CD4-positive, alpha-beta T cell treated with Interleukin-6 for 4 hours (primary cell): ENCODE measurements at regions not wholly inside any gene's neighbourhood (a gene's known extent, or its start where the extent isn't known, plus 50 kb on each side); places are given as distances from the start of the nearest gene placed in this dataset.

Experiments used
- DNase-seq: peaks from one replicate; pipeline ENCODE4 v3.0.0-alpha.2; 2020; ENCODE audit warnings: mixed read lengths

DNA sequence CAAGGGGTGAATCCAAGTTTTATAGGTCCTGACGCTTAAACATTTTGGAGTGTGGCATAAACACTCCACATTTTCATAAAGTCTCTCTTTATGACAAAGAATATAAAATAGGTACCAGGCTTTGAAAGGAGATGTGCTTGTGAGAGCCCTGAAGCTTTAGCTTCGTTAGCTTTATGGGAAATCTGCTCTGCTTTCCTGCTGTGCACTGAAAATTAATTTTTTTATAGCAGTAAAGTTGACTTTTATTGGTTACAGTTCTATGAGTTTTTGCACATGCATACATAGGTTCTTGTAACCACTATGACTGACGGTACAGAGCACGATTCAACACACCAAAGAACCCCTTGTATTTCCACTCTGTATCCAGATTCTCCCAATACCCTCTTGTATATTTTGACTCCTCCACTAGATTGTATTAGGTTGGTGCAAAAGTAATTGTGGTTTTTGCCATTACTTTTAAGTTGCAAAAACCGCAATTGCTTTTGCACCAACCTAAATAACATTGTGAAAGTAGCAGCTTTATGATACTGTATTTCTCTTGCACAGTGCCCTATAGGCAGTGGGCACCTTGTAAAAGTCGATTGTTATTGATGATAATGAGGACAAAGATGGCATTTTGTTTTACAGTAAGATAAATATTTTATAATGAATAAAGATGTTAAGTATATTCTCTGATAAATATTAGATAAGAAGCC, 145.2 kb upstream of the AKIRIN2 start:
- DNase-seq, result no peak

GRCh38 chr6:87846434-87846833, 144.4 kb upstream of the AKIRIN2 start:
- no peak for DNase-seq

- DNase-seq, result no peak
These were observed 138.3 kb upstream of the AKIRIN2 start for GRCh38 chr6:87840324-87840723.

GRCh38 chr6:87837876-87838275, 135.8 kb upstream of the AKIRIN2 start:
- no peak for DNase-seq

GRCh38 chr6:87837444-87837843, 135.4 kb upstream of the AKIRIN2 start:
- no peak for DNase-seq

- no peak for DNase-seq
These were observed 130.2 kb upstream of the AKIRIN2 start for GRCh38 chr6:87832025-87832825.

GRCh38 chr6:87830907-87831306, 128.9 kb upstream of the AKIRIN2 start:
- DNase-seq, result no peak

DNA sequence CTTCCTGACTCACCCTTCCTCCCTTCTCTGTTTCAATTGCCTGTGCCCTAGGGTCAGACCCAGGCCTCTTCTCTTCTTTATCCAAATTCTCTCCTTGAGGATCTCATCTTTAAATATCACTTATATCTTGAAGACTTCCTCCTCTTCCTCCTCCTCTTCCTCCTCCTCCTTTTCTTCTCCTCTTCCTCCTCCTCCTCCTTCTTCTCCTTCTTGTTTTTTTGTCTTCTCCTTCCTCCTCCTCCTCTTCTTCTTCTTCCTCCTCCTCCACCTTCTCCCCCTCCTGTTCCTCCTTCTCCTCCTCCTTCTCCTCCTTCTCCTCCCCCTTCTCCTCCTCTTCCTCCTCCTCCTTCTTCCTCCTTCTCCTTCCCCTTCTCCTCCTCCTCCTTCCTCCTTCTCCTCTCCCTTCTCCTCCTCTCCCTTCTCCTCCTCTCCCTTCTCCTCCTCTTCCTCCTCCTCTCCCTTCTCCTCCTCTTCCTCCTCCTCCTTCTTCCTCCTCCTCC, 127.6 kb upstream of the AKIRIN2 start:
- no peak for DNase-seq

DNA sequence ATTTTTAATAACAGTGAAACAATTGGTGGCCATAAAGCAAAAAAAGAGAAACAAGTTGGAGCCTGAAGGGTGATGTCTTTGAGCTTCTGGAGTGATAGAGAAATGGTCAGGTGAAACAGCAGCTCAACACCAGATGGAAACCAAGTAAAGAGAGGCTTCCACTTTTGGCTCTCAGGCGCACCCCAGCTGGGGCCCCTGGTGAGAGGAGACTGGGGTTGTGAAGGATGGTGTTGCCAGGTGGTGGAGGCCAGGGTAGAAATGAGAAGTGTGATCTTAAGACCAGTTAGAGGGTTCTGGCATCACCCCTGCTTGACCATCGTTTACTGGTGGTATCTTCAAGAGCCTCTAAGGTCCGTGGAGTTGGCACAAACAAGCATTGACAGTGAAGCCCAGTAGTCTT, 126.0 kb upstream of the AKIRIN2 start:
- DNase-seq, result no peak

DNA sequence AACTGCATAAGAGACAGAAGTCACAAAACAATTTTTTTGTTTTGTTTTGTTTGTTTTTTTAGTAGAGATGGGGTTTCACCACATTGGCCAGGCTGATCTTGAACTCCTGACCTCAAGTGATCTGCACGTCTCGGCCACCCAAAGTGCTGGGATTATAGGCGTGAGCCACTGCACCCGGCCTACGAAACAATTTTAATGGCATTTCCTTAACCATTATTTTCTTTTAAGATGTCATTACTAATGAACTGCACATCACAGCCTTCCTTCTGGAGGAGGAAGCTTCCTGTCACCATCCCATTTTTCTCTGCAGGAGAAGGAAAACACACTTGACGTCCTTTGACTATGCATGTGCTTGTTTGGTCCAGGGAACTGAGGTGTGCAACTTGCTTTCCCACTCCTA, 125.3 kb upstream of the AKIRIN2 start:
- no peak for DNase-seq

- DNase-seq, result no peak
These were observed 124.4 kb upstream of the AKIRIN2 start for GRCh38 chr6:87826424-87826823.

- no peak for DNase-seq
These were observed 123.8 kb upstream of the AKIRIN2 start for GRCh38 chr6:87825821-87826221.

DNA sequence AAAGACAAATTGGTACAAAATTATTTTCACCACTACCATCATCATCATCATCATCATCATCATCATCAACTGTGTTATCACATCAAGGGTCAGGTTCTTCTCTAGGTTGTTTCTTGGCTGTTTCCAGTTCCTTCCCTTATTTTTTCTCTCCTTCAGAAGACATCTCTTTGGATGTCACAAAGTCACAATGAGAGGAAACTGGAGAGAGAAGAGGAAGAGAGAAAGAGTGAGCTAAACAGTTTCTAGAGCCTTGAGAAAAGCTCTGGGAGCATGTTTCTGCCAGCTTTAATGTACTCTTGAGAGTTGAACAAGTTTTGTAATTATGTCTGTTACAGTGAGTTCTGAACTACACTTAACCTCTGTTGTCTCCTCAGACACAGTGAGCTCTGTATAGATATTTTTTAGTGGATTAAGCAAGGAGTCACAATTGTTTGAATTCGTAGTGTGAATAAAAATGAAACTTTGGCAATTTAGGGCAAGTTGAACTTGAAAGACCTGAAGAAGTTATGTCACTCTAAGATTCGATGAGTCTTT, 123.0 kb upstream of the AKIRIN2 start:
- no peak for DNase-seq

DNA sequence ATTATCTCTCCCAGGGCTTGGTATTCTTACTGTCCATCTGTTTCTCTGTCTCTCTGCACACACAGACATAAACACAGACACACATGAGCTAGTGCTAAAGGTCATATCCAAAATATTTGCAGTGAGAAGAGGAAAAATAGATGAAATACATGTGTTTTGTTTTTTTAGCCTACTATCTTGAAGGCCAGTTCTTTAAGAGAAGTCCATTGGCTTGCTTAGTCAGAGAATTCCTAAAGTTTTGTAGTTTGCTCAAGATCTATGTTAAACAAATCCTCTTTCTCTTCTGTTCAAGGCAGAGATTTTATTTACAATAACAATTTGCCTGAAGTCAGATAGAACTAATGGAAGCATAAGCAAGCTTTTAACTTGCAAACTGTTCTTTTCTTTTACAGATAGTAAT, 120.0 kb upstream of the AKIRIN2 start:
- DNase-seq, result no peak

- no peak for DNase-seq
These were observed 118.4 kb upstream of the AKIRIN2 start for GRCh38 chr6:87820343-87820984.

DNA sequence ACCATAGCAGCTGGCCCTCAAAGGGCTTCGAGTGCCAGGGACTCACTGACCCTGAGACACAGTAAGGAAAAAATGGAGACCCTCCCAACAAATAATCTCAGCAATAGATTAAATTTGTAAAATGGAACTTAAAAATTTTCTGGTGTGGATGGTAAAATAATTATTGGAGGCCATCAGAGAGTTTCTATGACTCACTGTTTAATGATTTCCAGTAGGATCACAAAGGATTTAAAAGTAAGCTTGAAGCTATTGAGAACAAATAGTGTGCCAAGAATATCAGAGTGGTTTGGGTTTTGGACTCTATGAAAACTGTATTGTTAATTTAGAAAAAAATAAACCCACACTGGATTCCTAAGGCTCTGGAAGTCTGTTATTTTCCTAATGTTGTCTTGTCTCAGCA, 115.2 kb upstream of the AKIRIN2 start:
- no peak for DNase-seq

GRCh38 chr6:87815449-87815848, 113.4 kb upstream of the AKIRIN2 start:
- DNase-seq, result no peak

- DNase-seq, result no peak
These were observed 106.1 kb upstream of the AKIRIN2 start for GRCh38 chr6:87808005-87808757.

GRCh38 chr6:87807475-87807874, 105.4 kb upstream of the AKIRIN2 start:
- no peak for DNase-seq

DNA sequence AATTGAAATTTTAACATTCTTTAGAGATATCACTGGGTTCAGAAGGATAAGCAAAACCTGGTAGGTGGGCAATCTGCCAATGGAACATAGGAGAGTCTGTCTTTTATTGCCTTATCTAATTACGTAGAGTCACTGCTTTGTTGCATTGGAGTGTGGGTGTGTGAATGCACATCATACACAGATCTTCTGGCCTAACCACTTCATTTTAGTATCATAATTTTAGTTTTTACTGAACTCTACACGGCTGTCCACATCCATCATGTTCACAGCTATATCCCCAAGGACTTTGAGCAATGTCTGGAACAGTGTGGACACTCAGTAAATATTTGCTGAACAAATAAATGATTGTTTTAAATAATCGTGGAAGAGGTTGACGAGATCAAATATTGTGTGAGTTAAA, 104.6 kb upstream of the AKIRIN2 start:
- DNase-seq, result no peak

DNA sequence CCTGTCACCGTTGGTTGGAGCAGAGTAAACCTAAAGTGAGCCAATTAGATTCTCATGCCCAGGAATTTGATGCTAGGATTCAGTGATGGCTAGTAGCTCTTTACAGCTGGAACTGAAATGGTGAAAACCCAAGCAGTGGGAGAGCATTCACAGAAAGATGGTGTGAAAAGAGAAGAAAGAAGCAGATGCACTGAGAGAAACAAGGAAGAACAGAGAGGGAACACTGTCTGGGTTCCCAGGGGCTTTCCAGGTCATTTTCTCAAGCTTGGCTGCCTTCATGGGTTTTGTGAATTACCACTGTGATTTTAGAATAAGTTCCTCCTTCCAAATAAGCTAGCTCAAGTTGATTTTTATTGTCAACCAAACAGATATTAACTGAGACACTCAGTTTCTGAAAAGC, 104.1 kb upstream of the AKIRIN2 start:
- no peak for DNase-seq

DNA sequence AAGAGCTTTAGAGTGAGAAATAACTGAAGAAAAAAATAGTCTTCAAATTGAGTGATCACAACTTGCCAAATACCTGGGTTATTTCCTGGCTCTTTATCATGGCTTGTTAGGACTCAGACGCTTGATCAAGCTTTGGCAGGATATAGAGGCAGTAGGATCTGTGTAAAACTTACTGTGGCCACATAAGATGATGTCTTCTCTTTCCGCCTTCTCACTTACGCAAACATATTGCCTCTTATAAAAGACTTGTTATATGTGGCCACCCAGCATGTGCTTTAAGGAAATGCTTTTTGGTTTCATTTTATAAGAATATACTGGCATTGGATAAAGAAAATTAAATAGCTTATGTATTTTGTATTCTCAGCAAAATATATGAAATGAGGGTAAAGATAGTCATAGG, 101.8 kb upstream of the AKIRIN2 start:
- no peak for DNase-seq

DNA sequence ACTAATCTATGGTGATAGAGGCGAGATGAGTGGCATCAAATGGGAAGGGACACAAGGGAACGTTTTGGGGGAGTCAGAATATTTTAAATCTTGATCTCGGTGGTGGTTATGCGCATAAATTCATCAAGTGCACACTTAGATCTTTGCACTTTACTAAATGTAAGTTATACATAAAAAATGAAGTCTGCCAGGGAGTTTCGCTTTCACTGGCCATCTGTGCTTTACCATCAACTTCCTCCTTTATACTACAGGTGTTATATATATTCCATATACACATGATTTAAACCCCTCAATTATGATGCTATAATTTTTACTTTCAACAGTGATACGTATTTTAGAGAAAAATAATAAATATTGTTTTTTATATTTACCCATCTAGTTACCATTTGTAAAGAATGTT, 97.6 kb upstream of the AKIRIN2 start:
- no peak for DNase-seq
